ENCODE measurements at regions not wholly inside any gene's neighbourhood (a gene's known extent, or its start where the extent isn't known, plus 50 kb on each side); places are given as distances from the start of the nearest gene placed in this dataset. TPM values are rescaled to one million over a fixed set of nuclear protein-coding genes. Genes with fewer than 3 reads are reported as not detected.
"Not testable (repeated sequence)": the region's sequence is repeated elsewhere in the genome, so short reads cannot be mapped to it uniquely, and the experiment has no call there.

GRCh38 chr15:22735781-22736180 lies 50.7 kb upstream of the NIPA1 start:
- no peak overlapping the region for H3K27ac ChIP-seq
- H3K4me1 ChIP-seq (ENCODE audit: insufficient read depth) = no peaks in the 10 kb centered on the region
- no peaks in the 10 kb centered on the region for H3K27me3 ChIP-seq
- DNase-seq = no peak
- H3K4me3 ChIP-seq = no peak overlapping the region
- WGBS, 3 donors = 75 to 82% (median 78%) methylated on average over 3 of the region's 3 CpGs
- no peaks in the 10 kb centered on the region for H3K9me3 ChIP-seq
- H3K36me3 ChIP-seq = no peaks in the 10 kb centered on the region
- TF ChIP-seq EP300 (IDR thresholded peaks at IDR 0.05) (no peak), POLR2A (IDR thresholded peaks at IDR 0.05) (no peak)
- TF ChIP-seq, protein P1, sequence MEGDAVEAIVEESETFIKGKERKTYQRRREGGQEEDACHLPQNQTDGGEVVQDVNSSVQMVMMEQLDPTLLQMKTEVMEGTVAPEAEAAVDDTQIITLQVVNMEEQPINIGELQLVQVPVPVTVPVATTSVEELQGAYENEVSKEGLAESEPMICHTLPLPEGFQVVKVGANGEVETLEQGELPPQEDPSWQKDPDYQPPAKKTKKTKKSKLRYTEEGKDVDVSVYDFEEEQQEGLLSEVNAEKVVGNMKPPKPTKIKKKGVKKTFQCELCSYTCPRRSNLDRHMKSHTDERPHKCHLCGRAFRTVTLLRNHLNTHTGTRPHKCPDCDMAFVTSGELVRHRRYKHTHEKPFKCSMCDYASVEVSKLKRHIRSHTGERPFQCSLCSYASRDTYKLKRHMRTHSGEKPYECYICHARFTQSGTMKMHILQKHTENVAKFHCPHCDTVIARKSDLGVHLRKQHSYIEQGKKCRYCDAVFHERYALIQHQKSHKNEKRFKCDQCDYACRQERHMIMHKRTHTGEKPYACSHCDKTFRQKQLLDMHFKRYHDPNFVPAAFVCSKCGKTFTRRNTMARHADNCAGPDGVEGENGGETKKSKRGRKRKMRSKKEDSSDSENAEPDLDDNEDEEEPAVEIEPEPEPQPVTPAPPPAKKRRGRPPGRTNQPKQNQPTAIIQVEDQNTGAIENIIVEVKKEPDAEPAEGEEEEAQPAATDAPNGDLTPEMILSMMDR (IDR thresholded peaks at IDR 0.05) = no peak
- intact Hi-C loops (cut with DNase I) = no loop called here

DNA sequence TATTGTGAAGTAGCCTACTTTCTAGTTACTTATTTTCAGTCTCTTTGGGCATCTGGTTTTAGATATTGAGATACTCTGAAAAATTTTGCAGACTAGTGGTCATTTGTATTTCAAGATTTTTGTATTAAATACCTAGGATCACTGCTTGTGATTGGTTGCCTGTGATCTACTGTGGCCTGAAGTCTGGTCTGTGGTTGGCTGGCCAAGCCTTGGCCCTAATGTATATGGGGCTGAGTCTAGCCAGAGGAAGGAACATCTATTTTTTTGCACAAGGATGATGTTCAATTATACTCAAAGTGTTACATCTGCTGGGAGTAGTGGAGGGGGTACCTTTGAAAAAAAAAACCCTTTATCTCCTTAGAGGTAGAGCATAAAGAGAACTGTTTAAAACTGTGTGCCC lies 50.2 kb upstream of the NIPA1 start:
- H3K36me3 ChIP-seq; H3K27ac ChIP-seq; DNase-seq; intact Hi-C loops (cut with DNase I); H3K27me3 ChIP-seq; H3K4me1 ChIP-seq (ENCODE audit: insufficient read depth); H3K9me3 ChIP-seq; H3K4me3 ChIP-seq: not testable (repeated sequence)

Small RNA genes lying in the stretch of these regions (small RNA-seq; reads per million reads assigned to genes)
- gene AC138649.4 (not detected), gene RN7SL495P (not detected)
